ENCODE measurements at regions not wholly inside any gene's neighbourhood (a gene's known extent, or its start where the extent isn't known, plus 50 kb on each side); places are given as distances from the start of the nearest gene placed in this dataset.

DNA sequence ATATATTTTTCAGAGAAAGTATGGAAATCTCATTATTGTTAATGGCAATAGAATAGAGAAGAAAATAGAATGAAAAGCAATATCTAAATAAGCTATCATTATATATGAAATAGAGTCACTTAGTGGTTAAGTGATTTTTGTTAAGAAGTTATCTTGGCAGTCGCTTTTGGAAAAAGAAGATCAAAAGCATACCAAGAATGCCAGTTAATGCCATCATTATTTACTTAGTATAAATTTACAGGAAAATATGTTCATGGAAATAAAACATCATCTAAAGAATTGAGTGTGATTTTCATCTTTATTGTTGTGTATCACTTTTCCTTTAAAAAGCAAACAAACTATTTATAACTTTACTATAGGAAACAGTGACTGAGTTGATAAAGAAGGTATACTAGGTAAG lies 85.3 kb upstream of the GPR101 start:
- TF ChIP-seq, protein P1, sequence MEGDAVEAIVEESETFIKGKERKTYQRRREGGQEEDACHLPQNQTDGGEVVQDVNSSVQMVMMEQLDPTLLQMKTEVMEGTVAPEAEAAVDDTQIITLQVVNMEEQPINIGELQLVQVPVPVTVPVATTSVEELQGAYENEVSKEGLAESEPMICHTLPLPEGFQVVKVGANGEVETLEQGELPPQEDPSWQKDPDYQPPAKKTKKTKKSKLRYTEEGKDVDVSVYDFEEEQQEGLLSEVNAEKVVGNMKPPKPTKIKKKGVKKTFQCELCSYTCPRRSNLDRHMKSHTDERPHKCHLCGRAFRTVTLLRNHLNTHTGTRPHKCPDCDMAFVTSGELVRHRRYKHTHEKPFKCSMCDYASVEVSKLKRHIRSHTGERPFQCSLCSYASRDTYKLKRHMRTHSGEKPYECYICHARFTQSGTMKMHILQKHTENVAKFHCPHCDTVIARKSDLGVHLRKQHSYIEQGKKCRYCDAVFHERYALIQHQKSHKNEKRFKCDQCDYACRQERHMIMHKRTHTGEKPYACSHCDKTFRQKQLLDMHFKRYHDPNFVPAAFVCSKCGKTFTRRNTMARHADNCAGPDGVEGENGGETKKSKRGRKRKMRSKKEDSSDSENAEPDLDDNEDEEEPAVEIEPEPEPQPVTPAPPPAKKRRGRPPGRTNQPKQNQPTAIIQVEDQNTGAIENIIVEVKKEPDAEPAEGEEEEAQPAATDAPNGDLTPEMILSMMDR (IDR thresholded peaks at IDR 0.05) = no peak
- no peak for TF ChIP-seq POLR2AphosphoS5 (IDR thresholded peaks at IDR 0.05; ENCODE audit: low read depth, low read length)
- TF ChIP-seq, protein P2, sequence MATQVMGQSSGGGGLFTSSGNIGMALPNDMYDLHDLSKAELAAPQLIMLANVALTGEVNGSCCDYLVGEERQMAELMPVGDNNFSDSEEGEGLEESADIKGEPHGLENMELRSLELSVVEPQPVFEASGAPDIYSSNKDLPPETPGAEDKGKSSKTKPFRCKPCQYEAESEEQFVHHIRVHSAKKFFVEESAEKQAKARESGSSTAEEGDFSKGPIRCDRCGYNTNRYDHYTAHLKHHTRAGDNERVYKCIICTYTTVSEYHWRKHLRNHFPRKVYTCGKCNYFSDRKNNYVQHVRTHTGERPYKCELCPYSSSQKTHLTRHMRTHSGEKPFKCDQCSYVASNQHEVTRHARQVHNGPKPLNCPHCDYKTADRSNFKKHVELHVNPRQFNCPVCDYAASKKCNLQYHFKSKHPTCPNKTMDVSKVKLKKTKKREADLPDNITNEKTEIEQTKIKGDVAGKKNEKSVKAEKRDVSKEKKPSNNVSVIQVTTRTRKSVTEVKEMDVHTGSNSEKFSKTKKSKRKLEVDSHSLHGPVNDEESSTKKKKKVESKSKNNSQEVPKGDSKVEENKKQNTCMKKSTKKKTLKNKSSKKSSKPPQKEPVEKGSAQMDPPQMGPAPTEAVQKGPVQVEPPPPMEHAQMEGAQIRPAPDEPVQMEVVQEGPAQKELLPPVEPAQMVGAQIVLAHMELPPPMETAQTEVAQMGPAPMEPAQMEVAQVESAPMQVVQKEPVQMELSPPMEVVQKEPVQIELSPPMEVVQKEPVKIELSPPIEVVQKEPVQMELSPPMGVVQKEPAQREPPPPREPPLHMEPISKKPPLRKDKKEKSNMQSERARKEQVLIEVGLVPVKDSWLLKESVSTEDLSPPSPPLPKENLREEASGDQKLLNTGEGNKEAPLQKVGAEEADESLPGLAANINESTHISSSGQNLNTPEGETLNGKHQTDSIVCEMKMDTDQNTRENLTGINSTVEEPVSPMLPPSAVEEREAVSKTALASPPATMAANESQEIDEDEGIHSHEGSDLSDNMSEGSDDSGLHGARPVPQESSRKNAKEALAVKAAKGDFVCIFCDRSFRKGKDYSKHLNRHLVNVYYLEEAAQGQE (IDR thresholded peaks at IDR 0.05; ENCODE audit: insufficient read depth in 1 of 2, low read depth in 2 of 2, low read length in 1 of 2) = no peak
- TF ChIP-seq TCF7L2 (IDR thresholded peaks at IDR 0.05; ENCODE audit: low read depth, low read length) = no peak
- TF ChIP-seq SIN3A (IDR thresholded peaks at IDR 0.05; ENCODE audit: borderline replicate concordance, insufficient read depth, low read depth, low read length) = no peak
